Ishikawa (cell line): ENCODE measurements at regions not wholly inside any gene's neighbourhood (a gene's known extent, or its start where the extent isn't known, plus 50 kb on each side); places are given as distances from the start of the nearest gene placed in this dataset.

ENCODE experiments used
- CEBPB ChIP-seq: IDR thresholded peaks from 2 replicates; pipeline ENCODE4 v1.6.1; 2012
- CREB1 ChIP-seq: IDR thresholded peaks from 2 replicates; pipeline ENCODE4 v1.6.1; 2012; ENCODE audit warnings: low read depth
- EGR1 ChIP-seq: IDR thresholded peaks from 2 replicates; pipeline ENCODE4 v1.6.1; 2012
- EP300 ChIP-seq: IDR thresholded peaks from 2 replicates; pipeline ENCODE4 v1.6.1; 2012; ENCODE audit warnings: borderline replicate concordance
- FOXM1 ChIP-seq: IDR thresholded peaks from 2 replicates; pipeline ENCODE4 v1.6.1; 2012; ENCODE audit warnings: low read depth, borderline replicate concordance
- MAX ChIP-seq: IDR thresholded peaks from 2 replicates; pipeline ENCODE4 v1.6.1; 2012
- NFIC ChIP-seq: IDR thresholded peaks from 2 replicates; pipeline ENCODE4 v1.6.1; 2012
- RAD21 ChIP-seq: IDR thresholded peaks from 2 replicates; pipeline ENCODE4 v1.6.1; 2012; ENCODE audit warnings: low read depth
- REST ChIP-seq: IDR thresholded peaks from 2 replicates; pipeline ENCODE4 v1.6.1; 2012; ENCODE audit warnings: low read depth, mild to moderate bottlenecking
- TAF1 ChIP-seq: IDR thresholded peaks from 2 replicates; pipeline ENCODE4 v1.6.1; 2012; ENCODE audit warnings: low read depth, mild to moderate bottlenecking
- TEAD4 ChIP-seq: IDR thresholded peaks from 2 replicates; pipeline ENCODE4 v1.6.1; 2012
- USF1 ChIP-seq: IDR thresholded peaks from 2 replicates; pipeline ENCODE4 v1.6.1; 2012
- YY1 ChIP-seq: IDR thresholded peaks from 2 replicates; pipeline ENCODE4 v1.6.1; 2012; ENCODE audit warnings: low read depth
- ZBTB7A ChIP-seq: IDR thresholded peaks from 2 replicates; pipeline ENCODE4 v1.6.1; 2012; ENCODE audit warnings: low read depth

DNA sequence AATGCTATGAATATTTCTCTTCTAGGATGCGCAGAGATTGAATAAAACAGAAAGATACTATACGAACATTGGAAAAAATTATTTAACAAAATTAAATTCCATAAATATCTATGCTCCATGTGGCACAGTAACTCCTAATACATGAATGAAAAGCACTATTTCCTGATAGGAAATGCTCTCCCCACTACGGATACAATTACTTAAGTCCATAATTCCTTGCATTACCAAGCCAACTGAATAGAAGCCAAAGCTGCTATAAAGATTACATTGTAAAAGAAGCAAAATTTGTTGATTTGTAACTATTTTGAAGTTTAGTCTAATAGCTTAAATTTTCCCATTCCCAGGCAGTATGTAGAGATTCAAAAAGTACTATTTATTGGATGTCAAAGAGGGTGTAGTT is 61.8 kb upstream of the SNX2 start:
- TF ChIP-seq ZBTB7A (no peak), TEAD4 (no peak), CREB1 (no peak), RAD21 (no peak), TAF1 (no peak)

DNA sequence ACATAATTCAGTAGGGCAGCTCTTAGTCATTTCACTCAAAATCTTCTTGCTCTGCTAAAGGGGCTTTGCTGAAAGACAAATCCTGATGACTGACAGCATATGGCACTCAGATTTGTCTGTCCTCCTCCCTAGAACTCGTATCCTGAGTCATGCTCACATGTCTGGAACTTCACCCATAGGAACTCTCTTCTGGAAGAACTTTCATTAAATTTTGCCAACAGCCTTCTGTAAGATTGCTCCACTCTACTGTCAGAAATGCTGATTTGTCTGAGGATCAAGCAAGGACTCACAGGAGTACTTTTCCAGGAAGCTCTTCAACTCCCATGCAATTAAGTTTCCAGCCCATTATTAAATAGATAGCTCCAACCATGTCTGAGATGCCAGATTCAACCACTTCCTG is 59.8 kb upstream of the SNX2 start:
- TF ChIP-seq EP300: no peak
- no peak for TF ChIP-seq NFIC

DNA sequence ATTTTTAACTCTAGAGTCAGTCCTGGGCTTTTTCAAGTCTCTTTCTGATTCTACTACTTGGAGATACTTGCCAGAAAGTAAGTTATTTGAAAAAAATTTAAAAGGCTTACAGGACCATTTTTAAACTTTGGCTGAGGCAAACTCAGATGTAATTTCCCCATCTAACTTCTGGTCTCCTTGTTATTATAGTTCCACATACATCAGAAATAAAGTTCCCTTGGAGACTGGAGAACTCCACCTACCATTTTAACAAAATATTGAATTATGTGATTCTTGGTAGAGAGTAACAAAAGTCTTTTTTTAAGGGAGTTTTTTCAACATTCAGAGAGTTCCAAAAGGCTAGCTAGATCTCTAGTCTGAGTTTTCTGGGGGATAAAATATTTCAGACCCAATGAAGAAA is 56.3 kb upstream of the SNX2 start:
- TF ChIP-seq ZBTB7A (no peak), MAX (no peak), TEAD4 (no peak), CREB1 (no peak), REST (no peak), EGR1 (no peak), YY1 (no peak)

DNA sequence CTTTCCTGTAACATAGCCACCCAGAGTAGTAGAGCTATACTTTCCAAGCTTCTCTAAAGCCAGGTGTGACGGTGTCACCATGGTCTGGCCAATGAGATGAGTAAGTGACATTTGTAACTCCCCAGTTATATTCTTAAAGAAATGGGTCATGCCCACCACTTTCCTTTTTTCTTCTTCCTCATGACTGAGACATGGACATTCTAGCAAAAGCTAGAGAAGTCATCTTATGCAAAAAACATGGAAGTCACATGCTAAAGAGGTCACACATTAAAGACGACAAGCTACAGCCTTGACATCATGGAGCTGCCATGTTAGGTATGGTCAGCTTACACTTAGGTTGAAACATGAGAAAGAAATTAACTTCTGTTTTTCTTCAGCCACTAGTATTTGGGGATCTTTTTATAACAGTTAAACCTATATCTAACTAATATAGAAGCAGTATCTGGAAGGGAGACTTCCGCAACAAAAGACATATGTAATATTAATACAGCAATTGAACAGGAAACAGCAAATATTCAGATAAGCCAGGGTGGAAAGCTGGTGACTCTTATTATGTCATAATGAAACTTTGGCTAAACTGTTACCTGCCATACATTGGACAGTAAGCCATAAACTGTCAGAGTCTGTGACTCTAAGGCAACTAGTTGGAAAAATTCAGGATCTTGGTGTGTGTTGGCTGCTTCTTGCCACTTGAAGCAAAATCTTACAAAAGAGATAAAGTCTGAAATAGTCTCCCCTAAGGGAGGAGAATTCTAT is 54.7 kb upstream of the SNX2 start:
- TF ChIP-seq CEBPB: no peak
- no peak for TF ChIP-seq TEAD4
- no peak for TF ChIP-seq ZBTB7A
- no peak for TF ChIP-seq REST
- no peak for TF ChIP-seq TAF1
- TF ChIP-seq EP300: no peak
- TF ChIP-seq NFIC: no peak
- TF ChIP-seq FOXM1: no peak
- no peak for TF ChIP-seq RAD21

- TF ChIP-seq CREB1 (no peak), TAF1 (no peak), EP300 (no peak), RAD21 (no peak), MAX (no peak)
These were observed 53.8 kb upstream of the SNX2 start for GRCh38 chr5:122721127-122721526.

DNA sequence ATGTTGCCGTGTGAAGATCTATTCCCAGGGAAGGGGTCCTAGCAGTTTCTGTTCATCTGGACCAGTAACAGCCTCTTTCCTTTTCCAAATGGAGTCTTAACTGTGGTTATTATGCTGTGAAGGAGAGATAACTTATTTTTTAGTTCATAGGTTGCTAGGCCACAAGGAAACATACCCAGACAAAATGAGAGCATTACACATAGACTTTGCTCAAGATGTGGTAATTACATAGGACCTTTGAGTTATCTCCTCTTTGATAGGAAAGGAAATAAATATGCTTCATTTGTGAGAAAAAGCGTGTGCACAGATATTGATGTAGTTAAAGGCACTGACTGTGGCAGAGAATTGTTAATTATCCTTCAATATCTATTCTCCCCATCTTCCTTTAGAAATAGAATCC is 52.5 kb upstream of the SNX2 start:
- no peak for TF ChIP-seq MAX
- no peak for TF ChIP-seq USF1

GRCh38 chr5:122723606-122724352 is 51.1 kb upstream of the SNX2 start:
- no peak for TF ChIP-seq CREB1
- no peak for TF ChIP-seq TAF1
- TF ChIP-seq CEBPB: no peak
